HEK293T (cell line): ENCODE measurements at regions not wholly inside any gene's neighbourhood (a gene's known extent, or its start where the extent isn't known, plus 50 kb on each side); places are given as distances from the start of the nearest gene placed in this dataset.

ENCODE experiments used
- BHLHE40 ChIP-seq: fragments of 450-650 bp; IDR thresholded peaks from 2 replicates; pipeline ENCODE4 v1.6.1; 2016; ENCODE audit warnings: mild to moderate bottlenecking, moderate library complexity, borderline replicate concordance
- FOXA1 ChIP-seq: fragments of 450-650 bp; IDR thresholded peaks from 2 replicates; pipeline ENCODE4 v1.6.1; 2016; ENCODE audit warnings: mild to moderate bottlenecking
- FOXK2 ChIP-seq: fragments of 450-650 bp; IDR thresholded peaks from 2 replicates; pipeline ENCODE4 v1.6.1; 2016; ENCODE audit warnings: mild to moderate bottlenecking
- FOXM1 ChIP-seq: fragments of 450-650 bp; IDR thresholded peaks from 2 replicates; pipeline ENCODE4 v1.6.1; 2017; ENCODE audit warnings: mild to moderate bottlenecking, borderline replicate concordance
- HDGF ChIP-seq: fragments of 450-650 bp; IDR thresholded peaks from 2 replicates; pipeline ENCODE4 v1.6.1; 2017; ENCODE audit warnings: antibody characterized with exemption, borderline replicate concordance
- L3MBTL2 ChIP-seq: fragments of 450-650 bp; conservative IDR thresholded peaks from 2 replicates; pipeline ENCODE4 v1.6.1; 2016; ENCODE audit warnings: mild to moderate bottlenecking
- LEF1 ChIP-seq: fragments of 450-650 bp; IDR thresholded peaks from 2 replicates; pipeline ENCODE4 v1.6.1; 2017; ENCODE audit warnings: mild to moderate bottlenecking, borderline replicate concordance
- SP1 ChIP-seq: fragments of 450-650 bp; IDR thresholded peaks from 2 replicates; pipeline ENCODE4 v1.6.1; 2017
- SUZ12 ChIP-seq: fragments of 450-650 bp; IDR thresholded peaks from 2 replicates; pipeline ENCODE4 v1.6.1; 2016; ENCODE audit warnings: mild to moderate bottlenecking
- TARDBP ChIP-seq: fragments of 450-650 bp; IDR thresholded peaks from 2 replicates; pipeline ENCODE4 v1.6.1; 2016

DNA sequence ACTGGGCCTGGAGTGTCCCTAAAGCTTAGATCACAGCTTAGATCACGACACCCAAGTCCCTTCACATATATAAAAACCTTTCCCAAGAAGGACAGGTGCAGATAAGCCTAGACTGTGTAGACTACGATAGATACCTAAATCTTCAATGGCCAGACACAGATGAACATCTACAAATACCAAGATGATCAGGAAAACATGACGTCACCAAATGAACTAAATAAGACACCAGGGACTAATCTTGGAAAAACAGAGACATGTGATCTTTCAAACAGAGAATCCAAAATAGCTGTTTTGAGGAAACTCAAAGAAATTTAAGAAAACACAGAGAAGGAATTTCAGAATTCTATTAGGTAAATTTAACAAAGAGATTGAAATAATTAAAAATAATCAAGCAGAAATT lies 1082.6 kb upstream of the PHF14 start:
- TF ChIP-seq SP1 (no peak), FOXM1 (no peak), SUZ12 (no peak), LEF1 (no peak), HDGF (no peak), L3MBTL2 (no peak), FOXK2 (no peak), TARDBP (no peak), BHLHE40 (no peak), FOXA1 (no peak)
